IPS DF 4.7 (cell line): ENCODE measurements at regions not wholly inside any gene's neighbourhood (a gene's known extent, or its start where the extent isn't known, plus 50 kb on each side); places are given as distances from the start of the nearest gene placed in this dataset.
"Not testable (repeated sequence)": the region's sequence is repeated elsewhere in the genome, so short reads cannot be mapped to it uniquely, and the experiment has no call there.

Source experiments
- DNase-seq: peaks from one replicate; pipeline ENCODE4 v3.0.0-alpha.2; 2013; ENCODE audit warnings: low spot score; ENCODE audit errors: extremely low read depth

DNA sequence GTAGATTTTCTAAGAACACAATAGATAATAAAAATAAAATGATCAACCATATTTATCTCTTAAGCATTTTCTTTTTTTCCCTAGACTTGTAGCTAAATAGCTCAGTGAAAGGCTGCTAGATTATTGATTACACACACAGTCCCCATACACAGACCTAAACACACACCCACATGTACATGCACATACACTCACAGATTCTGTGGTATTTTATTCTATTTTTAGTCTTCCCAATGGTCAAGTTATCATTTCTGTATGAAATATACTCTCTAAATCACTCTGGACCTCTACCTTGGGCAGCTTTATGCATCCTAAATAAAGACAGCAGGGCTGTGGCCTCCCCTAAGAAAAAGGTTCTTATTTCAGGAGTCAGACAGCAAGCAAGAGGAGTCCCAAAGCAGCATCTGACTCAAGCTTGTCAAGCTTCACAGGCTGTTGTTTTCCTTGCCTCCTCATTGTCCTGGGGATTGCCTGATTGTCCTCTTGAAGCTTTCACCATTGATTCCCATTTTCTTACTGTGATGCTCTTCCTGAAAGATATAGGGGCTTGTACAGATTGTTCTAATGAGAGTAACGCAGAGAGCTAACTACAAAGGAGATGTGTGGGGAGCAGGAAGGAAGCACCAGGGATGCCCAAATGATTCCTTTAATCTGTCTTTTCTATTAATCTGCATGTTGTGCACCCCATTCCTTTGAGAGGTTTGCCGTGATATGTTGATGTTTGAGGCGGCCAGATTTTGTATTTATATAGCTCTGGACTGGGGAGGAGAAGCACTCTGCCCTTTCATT lies 986.5 kb downstream of the PCDH17 start:
- no peak for DNase-seq

DNA sequence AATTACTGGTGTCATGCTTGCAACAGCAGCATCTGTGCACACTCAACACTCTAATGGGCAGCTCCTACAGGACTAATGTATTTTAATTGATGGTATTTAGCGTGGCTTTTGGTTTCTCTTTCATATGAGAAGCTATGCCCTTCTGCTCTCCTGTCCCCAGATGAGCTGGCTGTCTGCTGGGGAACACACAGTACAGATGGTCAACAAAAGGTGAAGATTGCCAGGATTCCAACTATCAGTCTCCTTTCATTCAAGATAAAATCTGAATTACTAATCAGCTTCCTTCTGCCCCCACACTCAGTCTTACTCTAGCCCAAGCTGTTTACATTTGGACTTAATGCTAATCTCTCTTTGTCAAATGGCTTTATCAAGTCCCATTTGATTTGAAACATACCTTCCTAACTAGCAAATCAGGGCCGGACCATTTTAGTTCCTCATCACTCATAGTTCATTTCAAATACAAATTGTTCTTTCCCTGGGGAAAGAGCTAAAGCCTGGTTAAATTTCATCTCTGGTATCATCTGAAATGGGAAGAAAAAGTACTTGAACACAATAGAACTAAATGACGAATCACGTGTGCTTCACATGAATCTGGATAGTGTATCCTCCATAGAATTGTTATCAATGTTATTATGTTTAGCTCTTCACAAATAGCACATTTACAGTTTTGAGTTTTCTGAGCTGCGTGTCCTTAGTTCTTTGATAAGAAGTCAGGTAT lies 988.0 kb downstream of the PCDH17 start:
- DNase-seq: no peak

DNA sequence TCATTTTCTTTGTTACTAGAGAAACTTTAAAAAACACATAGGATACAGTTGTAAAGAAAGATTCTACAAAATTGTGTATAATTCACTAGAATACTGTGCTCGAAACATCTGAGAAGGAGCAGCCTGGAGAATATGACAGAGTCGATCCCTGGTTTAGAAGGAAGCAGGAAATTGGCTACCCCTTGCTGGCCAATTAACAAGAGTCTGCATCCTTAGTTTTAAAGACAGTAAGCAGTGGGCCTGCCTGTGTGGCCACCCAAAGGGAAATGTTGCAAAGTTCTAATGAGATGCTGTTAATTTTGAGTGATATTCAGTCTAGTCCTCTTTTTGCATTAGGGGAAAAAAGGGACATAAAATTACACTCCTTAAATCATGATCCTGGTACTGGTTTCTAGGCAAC lies 988.6 kb downstream of the PCDH17 start:
- no peak for DNase-seq

DNA sequence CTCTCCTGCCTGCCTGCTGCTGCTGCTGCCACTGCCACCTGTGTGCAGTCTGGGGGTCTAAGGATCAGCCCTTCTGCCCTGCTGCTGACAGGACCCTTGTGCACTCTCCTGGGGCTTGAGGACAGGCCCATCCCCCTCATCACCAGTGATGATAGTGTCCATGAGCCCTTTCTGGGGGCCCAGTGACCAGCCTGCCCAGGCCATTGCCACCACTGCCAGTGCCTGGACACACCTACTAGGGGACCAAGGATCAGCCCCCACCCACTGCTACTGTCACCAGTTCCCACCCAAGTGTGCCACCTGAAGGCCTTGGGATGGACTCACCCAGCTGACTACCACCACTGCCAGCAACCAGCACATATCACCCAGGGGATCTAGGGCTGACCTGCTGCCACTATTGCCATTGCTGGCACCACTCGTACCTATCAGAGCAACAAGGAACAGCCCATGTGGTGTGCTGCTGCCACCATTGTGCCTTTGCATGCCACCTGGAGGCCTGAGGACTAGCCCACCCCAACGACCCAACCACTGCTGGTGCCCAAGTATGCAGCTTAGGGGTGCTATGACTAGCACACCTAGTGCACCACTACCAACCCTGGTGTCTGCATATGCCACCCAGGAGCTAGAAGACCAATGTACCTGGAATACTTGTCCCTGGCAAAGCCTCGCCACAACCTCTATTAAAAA lies 994.3 kb downstream of the PCDH17 start:
- no peak for DNase-seq

DNA sequence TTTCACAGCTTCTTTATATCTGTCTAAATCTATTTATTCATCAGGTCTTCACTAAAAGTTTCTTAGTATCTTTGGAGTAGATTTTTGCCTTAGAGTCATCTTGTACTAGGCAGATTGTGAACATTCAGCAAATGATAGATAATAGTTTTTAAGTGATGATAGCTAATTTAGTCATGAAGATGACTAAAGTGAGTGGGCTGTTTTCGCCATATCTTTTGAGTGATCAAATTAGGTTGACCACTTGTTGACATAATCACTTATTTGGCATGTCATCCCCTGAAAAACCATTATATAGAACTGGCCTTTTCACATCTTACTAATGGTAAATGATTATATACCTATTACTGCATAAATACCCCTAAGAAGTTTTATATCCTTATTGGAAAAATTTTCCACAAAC lies 999.2 kb downstream of the PCDH17 start:
- DNase-seq: no peak

DNA sequence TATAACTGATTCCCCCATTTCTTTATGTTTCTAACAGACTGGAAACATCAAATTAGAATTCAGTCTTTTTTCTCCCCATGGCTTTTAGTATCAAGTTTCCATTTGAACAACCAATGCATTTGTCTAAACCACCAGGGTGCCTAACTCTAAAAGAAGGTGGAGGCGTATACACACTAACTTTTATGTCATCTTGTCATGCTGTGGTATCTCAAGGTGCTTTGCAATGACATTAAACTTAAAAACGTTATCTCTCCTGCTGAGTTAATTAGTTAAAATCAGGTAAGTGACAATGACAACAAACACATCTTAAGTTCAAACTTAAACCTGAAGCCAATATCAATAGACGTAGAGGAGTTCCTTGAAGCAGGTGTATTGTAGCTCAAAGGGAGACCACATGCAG lies 1001.7 kb downstream of the PCDH17 start:
- no peak for DNase-seq

DNA sequence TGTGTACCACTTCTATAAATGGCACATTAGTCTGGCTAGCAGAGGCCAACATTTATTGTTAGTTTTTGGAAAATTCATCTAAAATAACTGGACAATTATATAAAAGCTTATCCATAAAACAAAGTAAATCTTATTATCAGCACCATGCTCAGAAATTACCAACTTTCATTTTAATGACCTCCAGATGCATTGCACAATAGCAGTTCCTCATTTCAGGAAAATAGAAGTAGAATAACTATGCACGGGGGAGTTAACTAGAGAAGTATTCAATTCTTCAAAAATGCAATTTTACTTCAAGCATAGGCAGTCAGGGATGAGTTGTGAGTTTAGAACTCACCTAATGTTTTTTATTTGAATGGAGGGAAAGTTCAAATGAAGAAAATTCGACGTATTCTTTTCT lies 1023.5 kb downstream of the PCDH17 start:
- DNase-seq: no peak

DNA sequence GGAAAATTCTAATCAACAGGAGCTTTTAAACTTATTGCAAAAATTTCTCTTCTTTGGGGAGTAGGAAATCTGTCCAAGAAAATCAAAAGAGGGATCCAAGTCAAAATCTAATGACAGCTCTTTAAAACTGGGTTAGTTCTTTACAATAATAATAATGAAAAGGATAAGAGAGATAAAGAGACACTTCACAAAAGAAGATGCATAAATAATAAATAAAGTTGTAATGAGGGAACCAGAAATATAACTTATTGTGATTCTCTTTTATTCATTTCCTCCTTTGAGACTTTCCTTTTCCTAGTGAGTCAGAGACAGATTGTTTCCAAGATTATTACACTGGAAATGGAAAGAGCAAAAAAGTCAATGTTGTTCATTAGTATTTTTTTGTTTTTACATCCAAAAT lies 1029.3 kb downstream of the PCDH17 start:
- no peak for DNase-seq

DNA sequence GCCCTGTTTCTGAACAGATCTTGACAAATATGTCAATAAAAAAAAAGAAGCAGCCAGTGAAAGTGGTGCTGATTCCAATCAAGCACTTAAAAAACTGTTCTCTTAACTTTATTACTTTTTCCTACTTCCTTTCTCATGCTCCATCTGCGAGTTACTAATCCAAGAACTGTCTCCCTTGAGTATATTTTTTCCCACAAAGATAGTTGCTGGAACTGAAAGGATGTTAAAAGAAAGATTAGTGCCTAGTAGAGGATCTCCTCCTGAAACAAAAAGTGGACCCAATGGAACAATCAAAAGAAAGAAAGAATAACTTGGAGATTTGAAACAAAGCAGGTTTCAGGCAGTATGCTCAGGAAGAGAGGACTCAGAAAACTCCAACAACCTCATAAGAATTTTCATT lies 1034.8 kb downstream of the PCDH17 start:
- DNase-seq: no peak

DNA sequence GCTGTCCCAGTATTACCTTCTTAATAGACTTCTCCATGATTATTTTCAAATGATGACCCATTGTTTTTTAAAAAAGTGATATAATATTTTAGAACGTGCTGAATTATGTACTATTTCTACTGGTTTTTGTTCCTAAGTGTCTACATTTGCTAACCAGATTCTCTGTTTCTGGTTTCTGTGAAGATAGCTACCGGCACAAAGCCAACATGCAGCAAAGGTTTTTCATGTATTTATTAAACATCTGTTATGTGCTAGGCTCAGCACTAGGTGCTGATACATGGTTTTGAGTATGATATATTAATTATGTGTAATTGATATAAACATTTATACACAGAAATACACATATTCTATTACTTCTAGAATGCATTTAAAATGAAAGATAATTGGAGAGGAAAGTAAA lies 1035.6 kb downstream of the PCDH17 start:
- DNase-seq: no peak

DNA sequence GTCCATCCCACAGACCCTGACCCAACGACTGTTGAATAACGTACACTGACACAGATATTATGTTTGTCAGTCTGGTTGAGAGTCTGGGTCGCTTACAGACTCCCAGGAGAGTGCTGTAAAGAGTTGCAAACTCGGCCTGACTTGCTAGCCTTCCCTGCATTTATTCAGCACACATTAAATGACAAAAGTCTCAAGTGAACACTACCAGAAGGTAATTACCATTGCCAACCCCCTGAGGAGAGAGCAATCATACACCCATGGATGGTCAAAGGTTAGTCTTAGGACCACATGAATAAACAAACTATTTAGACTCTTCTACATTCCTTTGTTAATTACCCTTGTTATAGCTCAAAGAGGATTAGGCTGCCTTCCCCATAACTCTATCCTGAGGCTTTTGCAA lies 1048.6 kb downstream of the PCDH17 start:
- DNase-seq: peak; percentile 69

DNA sequence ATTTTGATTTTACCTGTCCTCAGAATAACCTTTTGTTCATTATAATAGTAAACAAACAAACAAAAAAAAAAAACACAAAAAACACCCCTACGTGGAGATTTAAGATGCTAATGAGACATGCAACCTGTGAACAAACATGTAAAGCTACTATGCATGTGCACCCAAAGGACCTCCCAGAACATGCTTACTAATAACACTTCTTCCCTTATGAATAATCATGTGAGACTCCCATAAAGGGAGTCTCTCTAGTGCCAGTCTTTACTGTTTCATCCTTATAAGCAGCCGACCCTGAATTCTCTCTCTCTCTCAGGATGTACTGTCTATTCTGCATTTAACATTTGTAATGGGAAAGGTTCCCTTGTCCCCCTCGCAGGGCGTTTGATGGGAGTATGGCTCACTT lies 1051.1 kb downstream of the PCDH17 start:
- no peak for DNase-seq

DNA sequence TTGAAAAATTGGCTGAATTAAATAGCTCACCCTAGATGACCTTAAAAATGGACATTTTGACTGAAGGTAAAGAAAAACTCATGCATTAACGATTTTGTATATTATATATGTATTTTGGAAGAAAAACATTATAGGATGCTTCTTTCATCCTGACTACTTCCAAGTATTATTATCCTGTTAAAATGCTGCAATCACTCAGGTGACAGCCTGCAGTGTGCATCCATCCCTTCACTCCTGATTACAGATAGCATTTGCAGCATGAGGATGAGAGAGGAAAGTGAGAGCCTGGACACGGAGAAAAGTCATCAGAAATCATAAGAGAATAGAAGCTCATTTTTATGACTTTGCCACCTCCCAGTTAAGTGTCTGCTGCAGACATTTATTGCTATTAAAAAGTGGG lies 1055.6 kb downstream of the PCDH17 start:
- DNase-seq: no peak

DNA sequence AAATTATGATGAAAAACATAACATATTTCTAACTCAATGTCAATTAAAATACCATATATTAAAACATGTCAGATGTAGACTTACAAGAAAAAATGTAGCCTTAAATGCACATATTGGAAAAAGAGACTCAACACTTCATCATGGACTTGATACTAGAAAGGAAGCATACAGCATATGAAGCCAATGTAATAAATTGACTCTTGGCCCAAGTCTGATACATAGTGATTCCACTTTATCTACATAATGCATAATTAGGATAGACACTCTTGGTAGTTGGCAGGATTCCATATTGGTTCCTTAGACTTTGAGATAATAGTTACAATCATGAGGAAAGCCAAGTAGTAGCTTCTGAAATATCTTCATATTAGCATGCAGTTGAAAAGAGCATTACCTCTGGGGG lies 1067.0 kb downstream of the PCDH17 start:
- DNase-seq: no peak

DNA sequence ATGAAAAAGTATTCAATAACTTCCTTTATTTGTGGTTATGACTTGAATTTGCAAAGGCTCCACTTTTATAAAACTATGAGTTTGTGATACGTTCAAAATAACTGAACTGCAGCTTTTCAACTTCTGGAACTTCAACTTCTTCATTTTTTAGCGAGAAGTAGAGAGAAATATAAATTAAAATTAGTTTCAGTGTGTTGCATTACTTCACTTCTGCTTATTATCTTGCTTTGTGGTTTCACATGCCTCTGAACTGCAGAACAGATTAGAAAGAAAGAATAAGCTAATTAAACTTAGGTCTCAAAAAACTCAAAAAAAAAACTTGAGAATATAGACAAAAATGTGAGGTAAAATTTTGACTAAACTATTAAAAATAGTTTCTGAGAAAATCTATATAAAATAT lies 1073.4 kb downstream of the PCDH17 start:
- no peak for DNase-seq

DNA sequence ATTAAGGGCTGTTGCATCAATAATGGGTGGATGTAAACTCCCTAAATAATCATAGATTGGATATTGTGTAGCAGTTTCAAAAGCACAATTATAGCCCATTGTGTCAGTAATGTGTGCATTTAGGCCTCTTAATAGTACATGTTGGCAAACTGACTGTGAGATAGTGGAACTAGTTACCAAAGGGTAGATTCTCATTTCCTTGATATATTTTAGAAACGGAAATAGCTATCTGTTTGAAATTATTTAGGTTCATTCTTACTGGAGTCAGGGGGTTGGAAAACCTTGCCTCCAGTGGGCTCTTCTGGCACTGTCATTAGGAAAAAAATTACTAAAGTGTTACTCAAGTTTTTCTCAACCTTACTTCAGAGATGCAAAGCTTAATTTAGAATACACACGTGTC lies 1074.9 kb downstream of the PCDH17 start:
- no peak for DNase-seq

DNA sequence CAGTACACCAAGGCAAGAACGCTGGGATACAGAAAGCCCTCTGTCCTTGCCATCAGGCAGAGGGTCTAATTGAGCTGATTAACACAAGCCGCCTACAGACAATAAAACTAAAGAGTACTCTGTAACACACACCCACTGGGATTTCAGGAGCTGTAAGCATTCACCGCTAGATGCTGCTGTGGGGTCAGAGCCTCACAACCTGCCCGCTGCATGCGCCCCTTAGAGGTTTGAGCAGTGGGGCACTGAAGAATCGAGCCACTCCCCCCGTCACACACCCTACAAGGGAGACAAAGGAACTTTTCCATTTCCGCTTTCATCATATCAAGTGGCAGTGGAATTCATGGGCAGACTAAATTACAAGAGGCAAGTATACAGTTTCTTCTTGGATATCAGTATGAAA lies 1080.6 kb downstream of the PCDH17 start:
- DNase-seq: peak; percentile 25

DNA sequence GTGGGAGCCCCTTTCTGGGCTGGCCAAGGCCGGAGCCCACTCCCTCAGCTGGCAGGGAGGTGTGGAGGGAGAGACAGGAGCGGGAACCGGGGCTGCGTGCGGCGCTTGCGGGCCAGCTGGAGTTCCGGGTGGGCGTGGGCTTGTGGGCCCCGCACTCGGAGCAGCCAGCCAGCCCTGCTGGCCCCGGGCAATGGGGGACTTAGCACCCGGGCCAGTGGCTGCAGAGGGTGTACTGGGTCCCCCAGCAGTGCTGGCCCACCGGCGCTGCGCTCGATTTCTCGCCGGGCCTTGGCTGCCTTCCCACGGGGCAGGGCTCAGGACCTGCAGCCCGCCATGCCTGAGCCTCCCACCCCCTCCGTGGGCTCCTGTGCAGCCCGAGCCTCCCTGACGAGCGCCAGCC lies 1082.5 kb downstream of the PCDH17 start:
- not testable (repeated sequence) for DNase-seq

DNA sequence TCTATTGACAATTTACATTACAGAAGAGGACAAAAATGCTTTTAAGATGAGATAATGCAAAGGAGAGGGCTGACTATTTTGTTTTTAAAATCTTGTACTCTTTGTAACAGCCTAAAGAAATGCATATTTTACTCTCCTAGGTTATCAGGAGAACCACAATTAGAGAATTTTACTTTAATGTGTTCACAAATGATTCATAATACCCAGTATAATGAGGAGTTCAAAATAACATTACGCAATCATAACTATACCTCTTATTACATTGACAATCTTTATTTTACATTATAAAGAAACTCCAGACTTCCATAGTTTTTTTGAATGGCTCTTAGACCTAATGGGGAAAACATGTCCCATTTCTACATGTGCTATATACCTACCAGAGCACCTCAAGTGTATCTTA lies 1089.7 kb downstream of the PCDH17 start:
- no peak for DNase-seq

DNA sequence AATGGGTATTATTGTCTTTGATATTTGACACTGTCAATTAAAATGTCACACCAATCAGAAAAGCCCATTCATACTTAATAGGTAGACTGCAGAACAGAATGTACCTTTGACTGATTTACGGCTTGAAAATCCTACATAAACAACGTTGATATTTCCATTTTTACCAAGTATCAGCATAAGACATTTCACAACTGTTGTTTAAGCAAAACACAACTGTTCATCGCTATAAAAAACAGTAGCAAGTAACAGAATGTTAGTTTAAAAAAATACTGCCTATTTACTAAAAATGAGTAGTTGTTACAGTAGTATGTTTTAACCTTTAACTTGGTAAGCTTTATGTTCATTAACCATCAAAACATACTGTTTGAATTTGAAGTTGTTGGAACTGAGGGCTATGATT lies 1096.6 kb downstream of the PCDH17 start:
- DNase-seq: no peak

DNA sequence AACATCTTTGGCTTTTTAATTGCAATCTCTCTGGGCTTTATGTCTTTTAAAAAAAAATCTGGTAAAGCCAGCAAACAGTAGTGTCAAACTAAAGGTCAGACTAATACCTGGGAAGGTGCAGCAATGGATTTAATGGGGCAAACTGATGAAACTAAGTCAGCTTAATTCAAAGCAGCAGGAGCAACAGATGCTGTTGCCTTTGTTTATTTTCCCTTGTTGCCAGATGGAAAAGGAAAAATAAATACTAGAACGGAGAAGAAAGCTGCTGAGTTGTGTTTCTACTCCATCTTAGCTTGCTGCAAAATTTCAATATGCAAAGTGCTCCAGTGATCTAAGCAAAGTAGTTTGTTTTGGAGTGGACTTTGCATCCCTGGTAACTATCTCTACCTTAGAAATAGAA lies 1097.8 kb downstream of the PCDH17 start:
- DNase-seq: no peak

DNA sequence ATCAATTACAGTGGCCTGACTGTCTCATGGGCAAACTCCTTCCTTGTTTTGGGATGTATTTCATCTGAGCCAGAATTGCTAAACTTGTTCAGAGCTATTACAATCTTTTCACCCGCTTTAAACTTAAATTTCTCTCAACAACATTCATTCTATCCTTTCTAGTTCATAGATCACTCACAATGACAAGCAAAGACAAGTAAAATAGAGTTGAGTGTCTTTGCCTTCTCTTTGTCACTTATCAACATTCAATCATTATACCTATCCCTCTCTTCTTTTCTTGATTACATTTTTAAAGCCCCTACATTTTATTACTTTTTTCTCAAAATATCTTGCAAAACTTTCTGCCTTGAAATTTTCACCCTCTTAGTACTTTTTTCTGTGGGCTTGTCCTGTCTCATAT lies 1113.1 kb downstream of the PCDH17 start:
- no peak for DNase-seq

DNA sequence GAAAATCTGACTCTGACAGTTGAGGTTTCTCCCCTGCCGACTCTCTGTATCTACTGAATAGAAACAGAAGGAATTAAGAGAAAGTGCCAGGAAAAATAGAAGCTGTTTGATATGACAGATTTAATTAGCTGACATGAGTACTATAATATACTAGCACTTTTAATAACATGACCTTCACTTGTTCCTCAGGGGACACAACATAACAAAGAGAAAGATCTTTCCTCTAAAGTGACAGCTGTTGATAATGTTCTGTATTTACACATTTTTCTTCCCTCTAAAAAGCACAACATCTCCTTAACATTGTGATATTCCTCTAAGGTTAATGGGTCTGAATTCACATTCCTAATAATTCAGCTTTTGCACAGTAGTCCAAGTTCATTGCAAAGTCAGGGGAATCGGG lies 1136.0 kb downstream of the PCDH17 start:
- no peak for DNase-seq
